ENCODE measurements at regions not wholly inside any gene's neighbourhood (a gene's known extent, or its start where the extent isn't known, plus 50 kb on each side); places are given as distances from the start of the nearest gene placed in this dataset.
A peak's percentile ranks its signal among the peaks of the same experiment; 100 is the strongest.
"Not testable (repeated sequence)": the region's sequence is repeated elsewhere in the genome, so short reads cannot be mapped to it uniquely, and the experiment has no call there.

- peak; percentile 85 for DNase-seq
- Histone ChIP-seq H3K27ac (ENCODE audit: low read length) (peak overlapping the region; percentile 23), H3K36me3 (ENCODE audit: control insufficient read depth, insufficient read depth, low read length) (no peaks in the 10 kb centered on the region), H3K4me1 (ENCODE audit: control insufficient read depth, insufficient read depth, low read length) (peaks cover 2% of the 10 kb centered on the region), H3K9me3 (replicated peaks; ENCODE audit: control insufficient read depth, low read depth, low read length) (no peaks in the 10 kb centered on the region), H3K27me3 (ENCODE audit: control insufficient read depth, insufficient read depth, low read length) (no peaks in the 10 kb centered on the region), H3K4me3 (ENCODE audit: low read length) (peak overlapping the region; percentile 12)
- WGBS (ENCODE audit: insufficient coverage), result 14% methylated on average over 3 of the region's 12 CpGs
Observed at GRCh38 chr4:66564901-66565651, 894.8 kb upstream of the EPHA5 start.

- no peaks in the 10 kb centered on the region for H3K27me3 ChIP-seq (ENCODE audit: control insufficient read depth, insufficient read depth, low read length)
- peak; percentile 20 for DNase-seq
- no peaks in the 10 kb centered on the region for H3K9me3 ChIP-seq (replicated peaks; ENCODE audit: control insufficient read depth, low read depth, low read length)
- no peak overlapping the region for H3K27ac ChIP-seq (ENCODE audit: low read length)
- H3K4me1 ChIP-seq (ENCODE audit: control insufficient read depth, insufficient read depth, low read length), result peaks cover 2% of the 10 kb centered on the region
- H3K36me3 ChIP-seq (ENCODE audit: control insufficient read depth, insufficient read depth, low read length), result no peaks in the 10 kb centered on the region
- no peak overlapping the region for H3K4me3 ChIP-seq (ENCODE audit: low read length)
Observed at GRCh38 chr4:66562276-66562806, 892.1 kb upstream of the EPHA5 start.

GRCh38 chr4:66561465-66562053 lies 891.3 kb upstream of the EPHA5 start:
- not testable (repeated sequence) for H3K9me3 ChIP-seq (replicated peaks; ENCODE audit: control insufficient read depth, low read depth, low read length); DNase-seq; H3K27ac ChIP-seq (ENCODE audit: low read length); H3K4me3 ChIP-seq (ENCODE audit: low read length); H3K36me3 ChIP-seq (ENCODE audit: control insufficient read depth, insufficient read depth, low read length); H3K27me3 ChIP-seq (ENCODE audit: control insufficient read depth, insufficient read depth, low read length); H3K4me1 ChIP-seq (ENCODE audit: control insufficient read depth, insufficient read depth, low read length)
- WGBS (ENCODE audit: insufficient coverage), result 97% methylated on average over 34 of the region's 42 CpGs

- H3K27me3 ChIP-seq (ENCODE audit: control insufficient read depth, insufficient read depth, low read length), result no peaks in the 10 kb centered on the region
- no peak overlapping the region for H3K4me3 ChIP-seq (ENCODE audit: low read length)
- H3K36me3 ChIP-seq (ENCODE audit: control insufficient read depth, insufficient read depth, low read length), result no peaks in the 10 kb centered on the region
- no peak for DNase-seq
- H3K9me3 ChIP-seq (replicated peaks; ENCODE audit: control insufficient read depth, low read depth, low read length), result no peaks in the 10 kb centered on the region
- no peaks in the 10 kb centered on the region for H3K4me1 ChIP-seq (ENCODE audit: control insufficient read depth, insufficient read depth, low read length)
- no peak overlapping the region for H3K27ac ChIP-seq (ENCODE audit: low read length)
Observed at GRCh38 chr4:66558651-66559050, 888.4 kb upstream of the EPHA5 start.

GRCh38 chr4:66556651-66557278 lies 886.5 kb upstream of the EPHA5 start:
- WGBS (ENCODE audit: insufficient coverage), result 94% methylated on average over 3 of the region's 10 CpGs
- DNase-seq, result no peak
- no peak overlapping the region for H3K4me3 ChIP-seq (ENCODE audit: low read length)
- H3K9me3 ChIP-seq (replicated peaks; ENCODE audit: control insufficient read depth, low read depth, low read length), result peaks cover 2% of the 10 kb centered on the region
- no peaks in the 10 kb centered on the region for H3K4me1 ChIP-seq (ENCODE audit: control insufficient read depth, insufficient read depth, low read length)
- no peaks in the 10 kb centered on the region for H3K36me3 ChIP-seq (ENCODE audit: control insufficient read depth, insufficient read depth, low read length)
- H3K27ac ChIP-seq (ENCODE audit: low read length), result no peak overlapping the region
- no peaks in the 10 kb centered on the region for H3K27me3 ChIP-seq (ENCODE audit: control insufficient read depth, insufficient read depth, low read length)

- Histone ChIP-seq H3K36me3 (ENCODE audit: control insufficient read depth, insufficient read depth, low read length) (no peaks in the 10 kb centered on the region), H3K27ac (ENCODE audit: low read length) (no peak overlapping the region), H3K4me3 (ENCODE audit: low read length) (no peak overlapping the region), H3K9me3 (replicated peaks; ENCODE audit: control insufficient read depth, low read depth, low read length) (peaks cover 2% of the 10 kb centered on the region), H3K27me3 (ENCODE audit: control insufficient read depth, insufficient read depth, low read length) (no peaks in the 10 kb centered on the region), H3K4me1 (ENCODE audit: control insufficient read depth, insufficient read depth, low read length) (no peaks in the 10 kb centered on the region)
- no CpG with 5 or more reads among the region's 2 CpGs for WGBS (ENCODE audit: insufficient coverage)
- DNase-seq, result no peak
Observed at GRCh38 chr4:66555301-66555700, 885.0 kb upstream of the EPHA5 start.

- WGBS (ENCODE audit: insufficient coverage), result no CpG with 5 or more reads among the region's 2 CpGs
- Histone ChIP-seq H3K27ac (ENCODE audit: low read length) (no peak overlapping the region), H3K9me3 (replicated peaks; ENCODE audit: control insufficient read depth, low read depth, low read length) (peaks cover 2% of the 10 kb centered on the region), H3K4me3 (ENCODE audit: low read length) (no peak overlapping the region), H3K27me3 (ENCODE audit: control insufficient read depth, insufficient read depth, low read length) (no peaks in the 10 kb centered on the region), H3K36me3 (ENCODE audit: control insufficient read depth, insufficient read depth, low read length) (no peaks in the 10 kb centered on the region), H3K4me1 (ENCODE audit: control insufficient read depth, insufficient read depth, low read length) (no peaks in the 10 kb centered on the region)
- no peak for DNase-seq
Observed at GRCh38 chr4:66554826-66555225, 884.5 kb upstream of the EPHA5 start.

GRCh38 chr4:66545301-66545700 lies 875.0 kb upstream of the EPHA5 start:
- H3K36me3 ChIP-seq (ENCODE audit: control insufficient read depth, insufficient read depth, low read length); H3K4me3 ChIP-seq (ENCODE audit: low read length); H3K9me3 ChIP-seq (replicated peaks; ENCODE audit: control insufficient read depth, low read depth, low read length); DNase-seq; H3K27ac ChIP-seq (ENCODE audit: low read length); H3K27me3 ChIP-seq (ENCODE audit: control insufficient read depth, insufficient read depth, low read length); H3K4me1 ChIP-seq (ENCODE audit: control insufficient read depth, insufficient read depth, low read length): not testable (repeated sequence)
- 92% methylated on average over 5 of the region's 11 CpGs for WGBS (ENCODE audit: insufficient coverage)

- WGBS (ENCODE audit: insufficient coverage), result 70% methylated on average over 2 of the region's 2 CpGs
- H3K36me3 ChIP-seq (ENCODE audit: control insufficient read depth, insufficient read depth, low read length), result no peaks in the 10 kb centered on the region
- no peaks in the 10 kb centered on the region for H3K9me3 ChIP-seq (replicated peaks; ENCODE audit: control insufficient read depth, low read depth, low read length)
- no peak overlapping the region for H3K4me3 ChIP-seq (ENCODE audit: low read length)
- no peak for DNase-seq
- no peaks in the 10 kb centered on the region for H3K4me1 ChIP-seq (ENCODE audit: control insufficient read depth, insufficient read depth, low read length)
- H3K27me3 ChIP-seq (ENCODE audit: control insufficient read depth, insufficient read depth, low read length), result no peaks in the 10 kb centered on the region
- no peak overlapping the region for H3K27ac ChIP-seq (ENCODE audit: low read length)
Observed at GRCh38 chr4:66544281-66544680, 874.0 kb upstream of the EPHA5 start.

- H3K27ac ChIP-seq (ENCODE audit: low read length), result no peak overlapping the region
- H3K4me3 ChIP-seq (ENCODE audit: low read length), result no peak overlapping the region
- H3K36me3 ChIP-seq (ENCODE audit: control insufficient read depth, insufficient read depth, low read length), result no peaks in the 10 kb centered on the region
- H3K4me1 ChIP-seq (ENCODE audit: control insufficient read depth, insufficient read depth, low read length), result no peaks in the 10 kb centered on the region
- H3K9me3 ChIP-seq (replicated peaks; ENCODE audit: control insufficient read depth, low read depth, low read length), result no peaks in the 10 kb centered on the region
- H3K27me3 ChIP-seq (ENCODE audit: control insufficient read depth, insufficient read depth, low read length), result no peaks in the 10 kb centered on the region
- DNase-seq, result no peak
- WGBS (ENCODE audit: insufficient coverage), result 20% methylated on average over 1 of the region's 4 CpGs
Observed at GRCh38 chr4:66539745-66540144, 869.5 kb upstream of the EPHA5 start.

All from muscle of leg (tissue), 3 donors.